Upper lobe of left lung (tissue), 4 donors: ENCODE measurements at regions not wholly inside any gene's neighbourhood (a gene's known extent, or its start where the extent isn't known, plus 50 kb on each side); places are given as distances from the start of the nearest gene placed in this dataset.

Source experiments
- CTCF ChIP-seq, 6 experiments: fragments of 450-650 bp in 4 of 6; fragments of 200-600 bp in 2 of 6; sonication (generic) in 2 of 6; IDR thresholded peaks; one replicate each; pipeline ENCODE4 v1.5.1; 2016 to 2019; ENCODE audit warnings: antibody characterized with exemption in 6 of 6
- POLR2AphosphoS5 ChIP-seq, 2 donors: sonication (generic); formaldehyde crosslinking; IDR thresholded peaks; one replicate each; pipeline ENCODE4 v1.5.1; 2017; ENCODE audit warnings: antibody characterized with exemption in 2 of 2

GRCh38 chr4:158997660-158998349 lies 105.1 kb upstream of the RAPGEF2 start:
- TF ChIP-seq CTCF (IDR thresholded peaks at IDR 0.05) (no peak), POLR2AphosphoS5 (IDR thresholded peaks at IDR 0.05) (no peak)
